Inferior parietal cortex (tissue), 1 donor: ENCODE measurements at regions not wholly inside any gene's neighbourhood (a gene's known extent, or its start where the extent isn't known, plus 50 kb on each side); places are given as distances from the start of the nearest gene placed in this dataset.
"Not testable (repeated sequence)": the region's sequence is repeated elsewhere in the genome, so short reads cannot be mapped to it uniquely, and the experiment has no call there.

Experiments used
- DNase-seq: peaks from one replicate; pipeline ENCODE4 v3.0.0-alpha.2; 2016; ENCODE audit errors: extremely low spot score

DNA sequence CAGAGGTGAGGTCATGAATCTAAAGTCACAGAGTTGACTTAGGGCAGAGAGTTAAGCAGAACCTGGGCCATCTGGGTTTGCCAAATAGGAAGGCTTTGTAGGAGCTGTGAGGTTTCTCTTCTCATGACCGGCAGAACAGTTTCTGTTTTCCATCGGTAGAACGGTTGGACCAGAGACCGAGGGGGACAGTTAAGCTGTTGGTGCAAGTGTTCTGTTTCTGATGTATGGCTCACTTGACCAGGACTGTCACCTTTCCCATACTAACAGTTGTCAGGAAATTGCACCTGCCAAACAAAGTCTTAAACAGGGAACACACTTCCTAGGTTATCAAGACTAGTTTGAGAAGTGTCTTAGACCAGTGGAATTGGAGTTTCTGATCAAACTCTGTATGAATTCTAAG is 158.3 kb downstream of the PDCD6IP start:
- no peak for DNase-seq

DNA sequence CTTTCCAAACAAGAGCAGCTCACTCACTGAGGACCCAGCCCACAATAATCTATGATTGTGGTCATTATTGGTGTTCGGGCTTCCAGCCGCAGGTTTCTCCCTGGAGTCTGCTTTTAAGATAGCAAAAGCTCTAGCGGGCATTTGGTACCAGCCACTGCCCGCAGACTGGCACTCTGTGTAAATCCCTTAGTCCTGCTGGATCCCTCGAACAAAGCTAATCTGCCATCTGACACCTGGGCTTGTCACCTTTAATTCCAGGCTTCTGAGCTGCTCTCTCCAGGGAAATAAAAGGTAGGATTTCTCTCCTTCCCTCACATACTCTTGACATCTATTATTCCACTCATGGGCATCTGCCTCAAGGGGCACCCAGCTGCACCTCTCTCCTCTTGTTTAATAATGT is 158.7 kb downstream of the PDCD6IP start:
- no peak for DNase-seq

DNA sequence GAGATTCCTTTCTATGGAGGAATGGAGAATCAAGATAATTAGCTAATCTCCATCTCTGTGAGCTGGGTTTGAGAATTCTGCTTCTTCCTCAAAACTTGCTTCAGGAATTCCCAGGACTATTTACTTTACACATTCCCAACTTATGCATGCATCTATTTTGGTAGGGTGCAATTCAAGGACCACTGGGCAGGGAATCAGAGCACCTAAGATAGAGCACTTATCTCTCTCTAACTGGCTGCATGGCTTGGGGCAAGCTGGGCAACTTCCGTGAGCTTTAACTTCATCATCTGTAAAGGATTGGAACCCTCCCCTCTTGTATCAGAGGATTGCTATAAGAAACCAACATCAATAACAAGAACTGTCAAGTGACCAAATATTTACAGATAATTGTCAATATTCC is 160.2 kb downstream of the PDCD6IP start:
- DNase-seq = no peak

DNA sequence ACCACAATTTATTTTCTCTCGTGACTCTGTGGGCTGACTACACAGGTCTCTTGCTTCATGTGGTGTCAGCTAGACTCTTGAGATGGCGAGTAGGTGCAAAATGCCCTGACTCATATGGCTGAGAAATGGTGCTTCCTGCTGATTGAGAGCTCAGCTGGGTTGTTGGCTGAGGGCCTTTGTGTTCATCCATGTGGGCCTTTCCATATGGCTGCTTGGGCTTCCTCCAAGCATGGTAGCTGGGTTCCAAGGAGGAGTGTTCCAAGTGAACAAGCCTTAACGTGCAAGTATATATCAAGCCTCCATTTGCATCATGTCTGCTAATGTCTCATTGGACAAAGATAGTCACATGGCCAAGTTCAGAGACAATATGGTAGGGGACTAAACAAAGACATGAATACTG is 164.0 kb downstream of the PDCD6IP start:
- DNase-seq = no peak

DNA sequence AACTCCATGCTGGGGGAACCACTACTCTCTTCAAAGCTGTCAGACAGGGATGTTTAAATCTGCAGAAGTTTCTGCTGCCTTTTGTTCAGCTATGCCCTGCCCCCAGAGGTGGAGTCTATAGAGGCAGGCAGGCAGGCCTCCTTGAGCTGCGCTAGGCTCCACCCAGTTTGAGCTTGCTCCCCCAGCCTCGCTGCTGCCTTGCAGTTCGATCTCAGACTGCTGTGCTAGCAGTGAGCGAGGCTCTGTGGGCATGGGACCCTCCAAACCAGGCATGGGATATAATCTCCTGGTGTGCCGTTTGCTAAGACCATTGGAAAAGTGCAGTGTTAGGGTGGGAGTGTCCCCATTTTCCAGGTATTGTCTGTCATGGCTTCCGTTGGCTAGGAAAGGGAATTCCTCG is 171.8 kb downstream of the PDCD6IP start:
- DNase-seq = not testable (repeated sequence)

DNA sequence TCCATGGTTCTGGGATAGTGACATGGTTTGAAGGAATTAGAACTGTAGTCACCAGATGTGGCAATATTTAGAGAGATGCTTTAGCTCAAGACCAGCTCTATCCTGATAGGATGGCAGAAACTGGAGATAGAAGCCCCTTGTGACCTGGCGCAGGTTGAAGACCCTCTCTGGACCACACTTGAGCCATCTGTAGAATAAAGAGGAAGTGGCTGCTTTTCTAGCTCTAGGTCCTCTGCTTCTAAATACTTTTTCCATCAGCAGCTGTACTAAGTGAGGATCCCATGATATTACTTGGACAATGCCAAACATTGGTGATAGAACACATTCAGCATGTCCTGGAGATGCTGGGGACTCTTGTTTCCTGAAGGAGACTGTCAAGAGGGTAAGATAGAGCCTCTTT is 172.6 kb downstream of the PDCD6IP start:
- DNase-seq = no peak

DNA sequence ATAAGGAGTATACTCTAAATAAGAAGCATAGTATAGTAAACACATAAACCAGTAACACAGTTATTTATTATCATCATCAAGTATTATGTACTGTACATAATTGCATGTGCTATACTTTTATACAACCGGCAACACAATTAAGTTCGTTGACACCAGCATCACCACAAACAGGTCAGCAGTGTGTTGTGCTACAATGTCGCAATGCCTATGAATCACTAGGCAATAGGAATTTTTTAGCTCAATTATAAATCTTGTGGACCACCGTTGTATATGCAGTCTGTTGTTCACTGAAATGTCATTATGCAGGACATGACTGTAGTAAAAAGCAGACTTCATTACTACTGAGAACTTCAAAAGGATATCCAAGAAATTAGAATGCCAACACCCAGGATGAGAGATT is 177.0 kb downstream of the PDCD6IP start:
- DNase-seq = no peak

DNA sequence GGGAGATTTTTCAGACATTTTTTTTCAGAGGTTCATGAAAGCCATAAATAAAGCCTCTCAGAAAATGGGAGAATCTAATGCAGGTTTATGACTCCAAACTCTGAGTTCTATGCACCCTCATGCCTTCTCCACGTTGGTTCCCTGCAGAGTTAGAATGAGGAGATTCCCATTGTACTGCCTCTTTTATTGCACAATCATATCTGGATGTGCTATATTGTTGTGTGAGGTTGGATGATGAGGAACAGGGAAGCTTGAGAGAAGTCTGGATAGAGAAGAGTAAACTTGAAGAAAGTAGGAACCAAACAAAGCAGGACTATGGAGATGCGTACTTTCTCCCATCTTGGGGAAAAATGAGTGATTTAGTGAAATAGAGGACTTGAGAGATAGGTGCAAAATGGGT is 178.8 kb downstream of the PDCD6IP start:
- DNase-seq = no peak

DNA sequence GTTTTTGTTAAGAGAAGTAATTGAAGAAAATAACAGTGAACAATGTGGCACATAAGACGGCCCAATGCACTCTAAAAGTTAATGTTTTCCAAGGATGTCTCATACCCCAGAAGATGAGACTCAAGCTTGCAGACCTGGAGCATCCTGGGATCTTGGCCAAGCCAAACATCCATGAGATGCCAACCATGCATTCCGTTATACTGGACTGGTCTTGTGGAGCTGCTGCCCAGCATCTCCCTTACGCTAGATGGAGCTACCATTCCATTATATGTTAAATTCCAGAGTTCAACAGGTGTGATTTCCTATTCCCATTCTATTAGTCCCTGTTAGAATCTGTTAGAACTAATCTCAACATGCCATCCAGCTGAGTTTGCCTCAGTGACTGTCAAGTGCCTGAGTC is 181.8 kb downstream of the PDCD6IP start:
- no peak for DNase-seq

DNA sequence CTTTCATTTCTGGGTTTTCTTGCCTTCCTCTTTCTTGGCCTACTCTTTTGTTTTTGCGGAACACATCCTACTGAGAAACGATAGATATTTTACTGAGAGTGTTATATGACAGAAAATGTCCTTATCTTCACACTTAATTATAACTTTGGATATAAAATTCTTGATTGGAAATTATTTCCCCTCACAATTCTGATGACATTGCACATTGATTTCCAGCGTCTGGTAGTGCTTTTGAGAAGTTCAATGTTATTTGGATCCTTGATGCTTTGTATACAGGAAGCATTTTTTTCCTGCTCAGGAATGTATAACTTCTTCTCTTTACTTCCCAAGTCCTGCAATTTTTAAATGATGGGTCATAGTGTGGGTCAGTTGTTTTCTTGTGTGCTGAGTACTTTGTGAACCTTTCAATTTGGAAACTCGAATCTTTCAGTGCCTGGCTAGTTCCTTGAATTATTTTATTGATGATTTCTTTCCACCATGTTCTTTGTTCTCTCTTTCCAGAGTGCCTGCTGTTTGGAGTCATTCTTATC is 183.9 kb downstream of the PDCD6IP start:
- DNase-seq = no peak

DNA sequence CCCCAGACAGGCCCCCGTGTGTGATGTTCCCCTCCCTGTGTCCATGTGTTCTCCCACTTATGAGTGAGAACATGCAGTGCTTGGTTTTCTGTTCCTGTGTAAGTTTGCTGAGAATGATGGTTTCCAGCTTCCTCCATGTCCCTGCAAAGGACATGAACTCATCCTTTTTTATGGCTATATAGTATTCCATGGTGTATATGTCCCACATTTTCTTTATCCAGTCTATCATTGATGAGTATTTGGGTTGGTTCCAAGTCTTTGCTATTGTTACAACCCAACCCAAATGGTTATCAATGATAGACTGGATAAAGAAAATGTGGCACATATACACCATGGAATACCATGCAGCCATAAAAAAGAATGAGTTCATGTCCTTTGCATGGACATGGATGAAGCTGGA is 184.5 kb downstream of the PDCD6IP start:
- not testable (repeated sequence) for DNase-seq

DNA sequence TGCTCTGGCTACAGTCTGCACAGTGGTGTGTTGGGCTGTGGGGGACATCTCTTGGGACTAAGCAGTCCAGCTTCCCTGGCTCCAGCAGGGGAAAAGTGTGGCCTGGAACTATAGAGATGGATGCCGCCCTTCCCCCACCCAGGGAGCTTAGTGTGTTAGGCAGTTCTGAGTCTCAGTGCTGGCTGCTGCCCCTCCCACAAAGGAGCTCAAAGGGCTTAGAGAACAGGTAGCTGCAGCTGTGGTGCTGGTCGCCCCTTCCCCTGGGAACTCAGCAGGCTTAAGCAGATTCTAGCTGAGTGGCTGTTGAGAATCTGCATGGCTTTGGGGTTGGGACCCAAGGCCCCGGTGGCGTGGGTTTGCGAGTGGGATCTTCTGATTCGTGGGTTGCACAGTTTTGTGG is 190.8 kb downstream of the PDCD6IP start:
- no peak for DNase-seq

DNA sequence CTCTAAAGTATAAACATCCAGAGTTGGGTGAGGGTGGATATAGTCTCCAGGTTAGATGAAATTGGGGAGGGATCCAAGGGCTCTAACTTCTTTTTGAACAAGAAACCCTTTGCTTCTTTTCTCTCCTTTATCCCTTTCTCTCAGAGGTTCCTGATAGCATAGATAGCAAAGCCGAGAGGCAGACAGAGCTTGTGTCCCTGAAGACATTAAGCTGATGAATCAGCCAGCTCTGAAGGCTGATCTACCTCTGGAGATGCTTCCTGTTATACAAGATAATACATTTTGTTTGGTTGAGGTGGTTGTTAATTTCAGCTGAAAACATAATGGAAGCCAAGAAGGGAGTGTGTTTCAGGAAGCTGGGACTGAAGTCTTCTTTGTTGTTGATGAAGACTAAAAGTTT is 193.2 kb downstream of the PDCD6IP start:
- DNase-seq = no peak

DNA sequence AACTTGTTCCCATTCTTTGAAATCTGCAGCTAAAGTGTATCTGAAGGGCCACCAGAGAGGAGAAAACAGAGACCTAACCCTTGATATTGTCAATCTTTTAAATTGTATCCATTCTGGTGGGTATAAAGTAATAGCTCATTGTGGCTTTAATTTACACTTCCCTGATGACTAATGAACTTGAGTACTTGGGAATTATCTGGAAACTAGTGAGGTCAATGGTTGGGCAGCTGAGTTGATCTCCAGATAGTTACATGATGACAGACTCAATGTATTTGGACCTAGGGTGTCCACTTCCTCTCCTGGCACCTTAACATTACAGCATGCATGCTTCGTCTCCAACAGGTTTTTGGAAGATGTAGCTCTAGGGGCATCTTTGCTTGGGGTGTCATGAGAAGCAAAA is 195.2 kb downstream of the PDCD6IP start:
- no peak for DNase-seq

DNA sequence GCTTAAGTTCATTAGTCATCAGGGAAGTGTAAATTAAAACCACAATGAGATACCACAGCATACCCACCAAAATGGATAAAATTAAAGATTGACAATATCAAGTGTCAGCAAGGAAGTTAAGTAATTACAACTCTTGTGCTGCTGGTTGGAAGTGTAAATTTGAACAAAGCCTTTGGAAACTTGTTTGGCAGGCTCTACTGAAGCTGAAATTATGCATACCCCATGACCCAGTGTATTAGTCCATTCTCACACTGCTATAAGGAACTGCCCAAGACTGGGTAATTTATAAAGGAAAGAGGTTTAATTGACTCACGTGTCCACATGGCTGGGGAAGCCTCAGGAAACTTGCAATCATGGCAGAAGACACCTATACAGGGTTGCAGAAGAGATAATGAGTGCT is 196.1 kb downstream of the PDCD6IP start:
- no peak for DNase-seq

DNA sequence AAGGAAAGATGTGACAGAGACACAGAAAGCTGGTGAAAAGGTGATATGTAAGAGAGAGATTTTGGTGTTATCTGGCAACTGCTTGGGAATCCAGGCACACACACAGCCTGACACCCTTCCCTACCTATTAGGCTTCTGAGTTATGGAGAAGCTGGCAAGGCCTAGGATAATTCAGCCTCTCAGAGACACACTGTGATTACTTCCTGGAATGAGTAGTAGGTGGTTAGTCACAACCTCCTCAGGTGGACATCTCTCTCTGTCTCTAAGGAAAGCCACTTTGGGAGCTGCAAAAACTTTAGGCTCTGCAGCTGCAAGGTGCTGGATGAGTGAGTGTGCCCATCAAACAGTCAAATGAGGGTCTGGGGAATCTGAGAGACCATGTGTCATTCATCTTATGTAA is 201.9 kb downstream of the PDCD6IP start:
- no peak for DNase-seq

DNA sequence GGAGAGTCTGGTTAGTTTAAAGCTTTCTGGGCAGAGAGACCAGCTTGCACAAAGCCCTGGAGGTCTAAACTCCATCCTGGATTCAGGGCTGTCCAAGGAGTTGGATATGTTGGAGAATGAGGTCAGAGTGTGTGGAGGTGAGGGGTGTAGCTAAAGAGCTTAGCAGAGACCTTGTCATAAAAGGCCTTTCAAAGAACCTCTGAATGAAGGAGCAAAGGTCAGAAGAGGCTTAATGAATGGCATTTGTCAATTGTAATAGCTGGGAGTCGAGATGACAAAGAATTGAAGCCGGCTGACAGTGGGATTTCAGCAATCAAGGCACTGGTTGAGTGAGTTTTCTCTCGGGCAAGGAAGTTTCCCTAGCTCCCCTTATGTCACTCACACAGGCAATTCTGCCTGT is 202.6 kb downstream of the PDCD6IP start:
- DNase-seq = no peak

DNA sequence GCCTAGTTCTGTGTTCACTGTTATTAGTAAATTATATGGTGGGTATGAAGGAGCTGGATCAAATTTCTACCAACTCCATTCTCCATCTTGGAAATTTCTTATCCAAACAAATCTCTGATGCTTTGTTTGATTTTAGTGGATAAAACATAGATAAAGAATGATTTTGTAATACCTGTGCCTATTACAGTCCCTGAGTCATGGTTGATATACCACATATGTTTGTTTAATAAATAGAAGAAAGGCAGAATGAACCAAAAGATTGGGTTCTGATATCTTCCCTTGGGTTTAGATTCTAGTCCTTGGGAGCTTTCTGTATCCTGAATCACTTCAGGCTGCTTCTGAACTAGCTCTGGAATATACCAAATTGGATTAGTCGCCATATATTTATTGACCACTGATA is 203.6 kb downstream of the PDCD6IP start:
- no peak for DNase-seq

DNA sequence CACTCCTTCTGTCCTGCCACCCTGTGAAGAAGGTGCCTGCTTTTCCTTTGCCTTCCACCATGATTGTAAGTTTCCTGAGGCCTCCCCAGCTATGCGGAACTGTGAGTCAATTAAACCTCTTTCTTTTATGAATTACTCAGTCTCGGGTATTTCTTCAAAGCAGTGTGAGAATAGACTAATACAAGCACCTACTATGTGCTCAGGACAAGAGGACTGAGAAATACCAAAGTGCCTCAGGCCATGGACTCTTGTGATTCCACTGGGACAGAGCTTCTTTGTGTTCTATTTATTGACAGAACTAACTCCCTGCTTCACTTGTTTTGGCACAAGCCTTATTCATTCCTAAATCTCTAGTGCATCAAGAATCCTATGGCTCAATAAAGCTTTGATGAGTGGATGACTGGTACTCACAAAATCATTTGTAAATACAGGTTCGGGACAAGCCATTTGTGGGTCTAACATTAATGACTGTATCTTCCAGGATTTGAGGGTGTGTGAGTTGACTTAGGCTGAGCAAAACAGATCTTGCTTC is 204.2 kb downstream of the PDCD6IP start:
- DNase-seq = no peak

DNA sequence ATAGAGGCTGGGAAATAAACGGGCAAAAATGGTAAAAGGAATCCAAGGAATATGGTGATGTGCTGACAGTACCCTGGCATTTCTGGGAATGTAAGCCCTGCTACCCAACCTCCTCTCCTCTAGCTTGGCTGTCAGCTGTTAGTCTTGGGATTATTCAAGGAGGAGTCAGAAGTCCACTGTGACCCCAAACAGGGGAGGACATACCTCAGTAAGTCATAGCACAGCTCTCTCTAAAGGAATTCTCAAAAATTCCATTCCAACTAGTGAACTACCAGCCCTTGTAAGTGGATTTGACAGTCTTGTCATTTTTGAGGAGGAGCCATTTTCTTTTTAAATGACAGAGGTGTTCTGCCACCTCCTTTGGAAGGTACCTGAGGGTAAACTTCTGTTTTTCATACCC is 207.5 kb downstream of the PDCD6IP start:
- no peak for DNase-seq

DNA sequence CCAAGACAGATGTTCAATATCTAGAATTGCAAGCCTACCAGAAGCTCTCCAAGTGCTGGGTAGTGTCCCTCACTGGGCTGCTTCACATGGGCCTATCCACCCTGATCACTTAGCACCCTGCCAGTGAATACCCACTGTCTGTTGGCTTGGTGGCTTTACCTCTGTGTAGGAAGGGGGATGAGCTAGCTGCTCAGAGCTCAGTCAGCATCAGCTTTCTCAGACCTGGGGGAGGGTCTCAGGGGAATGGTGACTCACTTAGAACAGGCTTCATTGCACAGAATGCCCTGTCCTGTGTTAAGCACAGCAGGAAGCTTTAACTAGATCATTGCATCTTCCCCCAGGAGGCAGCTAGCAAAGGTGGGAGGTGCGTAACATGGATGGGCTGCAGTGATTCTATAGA is 209.8 kb downstream of the PDCD6IP start:
- DNase-seq = no peak

DNA sequence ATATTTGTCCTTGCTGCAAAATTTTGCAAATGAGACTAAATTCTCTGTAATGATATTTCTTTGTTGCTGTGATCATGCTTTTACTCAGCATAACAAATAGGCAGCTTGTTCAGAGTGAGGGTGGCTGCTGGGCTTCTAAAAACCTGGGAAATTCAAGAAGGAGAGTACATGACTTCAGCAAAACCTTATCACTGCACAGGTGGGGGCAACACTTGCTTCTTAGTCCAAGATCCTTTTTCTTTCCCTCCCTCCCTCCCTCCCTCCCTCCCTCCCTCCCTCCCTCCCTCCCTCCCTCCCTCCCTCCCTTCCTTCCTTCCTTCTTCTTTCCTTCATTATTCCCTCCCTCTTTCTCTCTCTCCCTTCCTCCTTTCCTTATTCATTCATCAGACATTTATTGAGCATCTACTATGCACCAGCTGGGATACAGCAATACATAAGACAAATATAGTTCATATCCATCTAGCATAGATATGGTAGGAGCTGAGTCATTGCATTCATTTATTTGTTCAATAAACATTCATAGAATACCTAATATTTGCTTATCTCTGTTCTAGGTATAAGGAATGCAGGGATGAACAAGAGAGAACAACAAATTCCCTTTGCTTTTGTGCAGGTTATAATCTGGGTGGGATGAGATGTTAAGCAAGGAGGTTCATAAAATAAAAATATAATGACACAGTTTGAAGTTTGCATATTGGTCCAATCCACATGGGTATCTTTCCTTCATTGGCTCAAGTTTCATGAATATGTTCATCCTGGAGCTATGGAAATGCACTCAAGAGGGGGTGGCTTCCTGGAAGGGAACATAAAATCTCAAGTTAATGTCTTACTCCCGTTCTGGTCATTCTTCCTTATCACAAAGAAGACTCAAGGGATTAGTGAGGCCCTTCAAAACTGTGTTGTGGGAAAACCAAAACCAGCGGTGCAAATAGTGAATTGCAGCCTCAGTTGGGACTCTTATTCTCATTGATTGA is 210.7 kb downstream of the PDCD6IP start:
- DNase-seq = no peak
